ENCODE measurements at regions not wholly inside any gene's neighbourhood (a gene's known extent, or its start where the extent isn't known, plus 50 kb on each side); places are given as distances from the start of the nearest gene placed in this dataset.

- H3K9ac ChIP-seq (ENCODE audit: low read depth, low read length, poor library complexity, severe bottlenecking) = no peak overlapping the region
- H4K20me1 ChIP-seq (ENCODE audit: insufficient read depth, low read length, poor library complexity, severe bottlenecking) = no peaks in the 10 kb centered on the region
- no peaks in the 10 kb centered on the region for H3K9me3 ChIP-seq (ENCODE audit: insufficient read depth, low read depth, low read length)
- no peaks in the 10 kb centered on the region for H3K4me1 ChIP-seq (ENCODE audit: insufficient read depth, low read length, poor library complexity, severe bottlenecking)
- H3K9me2 ChIP-seq (replicated peaks; ENCODE audit: low read depth, low read length) = no peaks in the 10 kb centered on the region
- H3K36me3 ChIP-seq (ENCODE audit: insufficient read depth, low read length) = no peaks in the 10 kb centered on the region
- no peak overlapping the region for H3K4me3 ChIP-seq (ENCODE audit: low read length, poor library complexity, severe bottlenecking)
- H2AFZ ChIP-seq (ENCODE audit: low read length) = no peak overlapping the region
- no peak for TF ChIP-seq EZH2phosphoT487 (IDR thresholded peaks at IDR 0.05; ENCODE audit: borderline replicate concordance)
- TF ChIP-seq CTCF (conservative IDR thresholded peaks at IDR 0.05; ENCODE audit: low read length) = no peak
- no peak overlapping the region for H3K4me2 ChIP-seq (ENCODE audit: low read depth, low read length, poor library complexity, severe bottlenecking)
- H3K27me3 ChIP-seq (ENCODE audit: insufficient read depth, low read length, poor library complexity, severe bottlenecking) = no peaks in the 10 kb centered on the region
- H3K79me2 ChIP-seq (ENCODE audit: insufficient read depth, low read length) = no peaks in the 10 kb centered on the region
- no peaks in the 10 kb centered on the region for H3F3A ChIP-seq (ENCODE audit: low read depth)
These were observed 280.9 kb upstream of the NT5C1B start for GRCh38 chr2:18870307-18870706.

DNA sequence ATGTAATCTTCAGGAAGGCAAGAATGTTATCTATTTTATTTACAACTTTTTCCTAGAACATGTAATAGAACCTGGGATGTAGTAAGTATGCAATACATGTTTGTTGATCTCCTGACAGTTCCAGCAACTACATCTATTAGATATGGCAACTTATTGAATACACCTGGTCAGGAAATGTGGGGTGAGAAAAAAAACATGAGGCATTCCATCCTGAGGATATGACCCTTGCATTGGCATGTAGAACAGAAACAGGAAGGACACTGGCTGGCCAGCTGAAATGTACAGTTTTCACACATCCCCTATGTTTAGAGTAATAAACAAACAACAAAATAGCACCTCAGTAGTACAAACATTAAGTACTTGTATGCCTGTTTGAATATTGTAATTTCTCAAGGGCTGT is 272.6 kb upstream of the NT5C1B start:
- Histone ChIP-seq H2AFZ (ENCODE audit: low read length) (no peak overlapping the region), H3F3A (ENCODE audit: low read depth) (no peaks in the 10 kb centered on the region), H3K9me3 (ENCODE audit: insufficient read depth, low read depth, low read length) (no peaks in the 10 kb centered on the region; the same call in 1 of the 2 replicates), H3K4me3 (ENCODE audit: low read length, poor library complexity, severe bottlenecking) (no peak overlapping the region), H3K27me3 (ENCODE audit: insufficient read depth, low read length, poor library complexity, severe bottlenecking) (no peaks in the 10 kb centered on the region), H3K36me3 (ENCODE audit: insufficient read depth, low read length) (no peaks in the 10 kb centered on the region), H3K4me2 (ENCODE audit: low read depth, low read length, poor library complexity, severe bottlenecking) (no peak overlapping the region), H3K79me2 (ENCODE audit: insufficient read depth, low read length) (no peaks in the 10 kb centered on the region), H3K4me1 (ENCODE audit: insufficient read depth, low read length, poor library complexity, severe bottlenecking) (no peaks in the 10 kb centered on the region), H3K9ac (ENCODE audit: low read depth, low read length, poor library complexity, severe bottlenecking) (no peak overlapping the region), H3K9me2 (replicated peaks; ENCODE audit: low read depth, low read length) (no peaks in the 10 kb centered on the region), H4K20me1 (ENCODE audit: insufficient read depth, low read length, poor library complexity, severe bottlenecking) (no peaks in the 10 kb centered on the region)
- TF ChIP-seq EZH2phosphoT487 (IDR thresholded peaks at IDR 0.05; ENCODE audit: borderline replicate concordance) (no peak), CTCF (conservative IDR thresholded peaks at IDR 0.05; ENCODE audit: low read length) (no peak)

DNA sequence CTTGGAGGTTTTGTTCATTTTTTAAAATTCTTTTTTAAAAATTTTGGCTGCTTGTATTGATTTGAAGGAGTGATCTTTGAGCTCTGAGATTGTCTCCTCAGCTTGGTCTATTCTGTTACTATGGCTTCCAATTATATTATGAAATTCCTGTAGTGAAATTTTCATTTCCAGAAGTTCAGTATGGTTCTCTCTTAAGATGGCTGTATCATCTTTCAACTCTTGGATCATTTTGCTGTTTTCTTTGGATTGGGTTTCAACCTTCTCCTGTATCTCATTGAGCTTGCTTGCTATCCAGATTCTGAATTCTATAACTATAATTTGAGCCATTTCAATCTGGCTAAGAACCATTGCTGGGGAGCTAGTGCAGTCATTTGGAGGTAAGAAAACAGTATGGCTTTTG is 270.8 kb upstream of the NT5C1B start:
- Histone ChIP-seq H3K4me3 (ENCODE audit: low read length, poor library complexity, severe bottlenecking) (no peak overlapping the region), H3K9me2 (replicated peaks; ENCODE audit: low read depth, low read length) (no peaks in the 10 kb centered on the region), H3K4me1 (ENCODE audit: insufficient read depth, low read length, poor library complexity, severe bottlenecking) (no peaks in the 10 kb centered on the region), H2AFZ (ENCODE audit: low read length) (no peak overlapping the region), H3K36me3 (ENCODE audit: insufficient read depth, low read length) (no peaks in the 10 kb centered on the region), H3K79me2 (ENCODE audit: insufficient read depth, low read length) (no peaks in the 10 kb centered on the region), H3K27me3 (ENCODE audit: insufficient read depth, low read length, poor library complexity, severe bottlenecking) (no peaks in the 10 kb centered on the region), H3K9me3 (ENCODE audit: insufficient read depth, low read depth, low read length) (no peaks in the 10 kb centered on the region; the same call in 1 of the 2 replicates), H3K9ac (ENCODE audit: low read depth, low read length, poor library complexity, severe bottlenecking) (no peak overlapping the region), H3F3A (ENCODE audit: low read depth) (no peaks in the 10 kb centered on the region), H4K20me1 (ENCODE audit: insufficient read depth, low read length, poor library complexity, severe bottlenecking) (no peaks in the 10 kb centered on the region), H3K4me2 (ENCODE audit: low read depth, low read length, poor library complexity, severe bottlenecking) (no peak overlapping the region)
- TF ChIP-seq EZH2phosphoT487 (IDR thresholded peaks at IDR 0.05; ENCODE audit: borderline replicate concordance) (no peak), CTCF (conservative IDR thresholded peaks at IDR 0.05; ENCODE audit: low read length) (no peak)

Data from Loucy (cell line).